HG03432 (cell line): ENCODE measurements at regions not wholly inside any gene's neighbourhood (a gene's known extent, or its start where the extent isn't known, plus 50 kb on each side); places are given as distances from the start of the nearest gene placed in this dataset.
"Not testable (repeated sequence)": the region's sequence is repeated elsewhere in the genome, so short reads cannot be mapped to it uniquely, and the experiment has no call there.

Experiments
- ATAC-seq: cut with Tn5 transposase; IDR thresholded peaks from one replicate; pipeline ENCODE4 v1.9.1; 2021; ENCODE audit warnings: mild to moderate bottlenecking, moderate library complexity; ENCODE audit not compliant: unreplicated experiment

DNA sequence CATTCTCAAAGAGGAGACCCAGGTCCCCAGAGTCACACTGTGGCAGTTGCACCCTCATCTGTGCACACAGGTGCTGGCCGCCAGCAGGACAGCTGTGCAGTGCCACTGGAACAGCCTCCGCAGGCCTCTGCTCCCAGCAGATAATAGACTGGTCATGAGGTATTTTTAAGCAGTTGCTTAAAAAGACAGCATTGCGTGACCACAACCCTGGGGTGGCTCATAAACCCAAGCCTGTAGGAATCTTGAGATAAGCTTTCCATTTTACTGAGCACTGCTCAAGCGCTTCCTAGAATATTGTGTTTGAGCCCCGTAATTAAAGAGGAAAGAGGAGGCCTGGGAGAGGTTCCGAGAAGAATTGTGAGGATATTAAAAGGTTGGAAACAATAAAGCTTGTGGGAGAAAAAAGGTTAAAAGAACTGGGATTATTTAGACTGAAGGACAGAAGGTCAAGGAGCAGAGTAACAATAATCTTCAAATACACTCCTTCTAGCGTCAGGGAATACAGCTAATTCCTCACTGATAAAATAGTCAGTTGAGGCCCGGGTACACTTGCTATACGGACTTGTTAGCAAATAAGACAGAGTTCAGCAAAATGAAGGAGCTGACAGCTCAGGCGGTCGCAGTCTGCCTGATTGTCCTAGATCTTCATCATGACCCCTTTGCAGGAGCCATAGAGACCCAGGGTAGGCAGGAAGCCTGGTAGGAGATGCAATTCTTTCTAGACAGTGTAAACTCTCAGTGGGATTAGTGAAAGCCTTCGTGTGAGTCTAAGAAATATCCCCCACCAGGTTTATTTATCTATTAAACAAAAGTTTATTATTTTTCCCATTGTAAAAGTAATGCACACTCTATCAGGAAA lies 86.2 kb upstream of the KIT start:
- ATAC-seq, result no peak

DNA sequence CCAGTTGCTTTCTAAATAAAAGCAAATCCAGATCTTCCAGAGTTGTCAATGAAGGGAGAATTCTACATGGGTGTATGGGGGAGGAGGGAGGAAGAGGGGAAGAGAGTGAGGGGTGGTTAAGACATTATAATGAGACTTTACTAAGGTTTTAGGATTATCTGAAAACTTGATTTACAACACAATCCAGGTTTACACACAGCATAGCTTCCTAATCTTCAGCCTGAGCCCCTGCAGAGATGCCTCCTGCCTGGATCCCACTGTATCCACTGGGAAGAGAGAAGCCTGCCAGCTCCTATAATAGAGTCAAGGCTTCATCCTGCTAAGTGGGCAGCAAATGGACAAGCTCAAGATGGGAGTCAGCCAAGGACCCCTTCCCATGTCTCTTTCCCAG lies 85.6 kb upstream of the KIT start:
- no peak for ATAC-seq

DNA sequence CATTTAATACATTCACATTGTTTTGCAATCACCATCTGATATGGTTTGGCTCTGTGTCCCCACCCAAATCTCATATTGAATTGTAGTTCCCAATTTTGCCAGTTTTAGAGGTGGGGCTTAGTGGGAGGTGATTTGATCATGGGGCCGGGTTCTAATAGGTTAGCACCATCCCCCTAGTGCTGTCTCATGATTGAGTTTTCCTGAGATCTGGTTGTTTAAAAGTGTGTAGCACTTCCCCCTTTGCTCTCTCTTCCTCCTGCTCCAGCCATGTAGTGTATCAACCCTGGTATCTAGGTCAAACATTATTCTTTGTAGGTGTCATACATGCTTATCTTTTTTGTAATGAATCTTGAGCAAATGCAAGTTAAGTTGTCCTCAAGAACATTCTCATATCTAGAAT lies 83.3 kb upstream of the KIT start:
- no peak for ATAC-seq

DNA sequence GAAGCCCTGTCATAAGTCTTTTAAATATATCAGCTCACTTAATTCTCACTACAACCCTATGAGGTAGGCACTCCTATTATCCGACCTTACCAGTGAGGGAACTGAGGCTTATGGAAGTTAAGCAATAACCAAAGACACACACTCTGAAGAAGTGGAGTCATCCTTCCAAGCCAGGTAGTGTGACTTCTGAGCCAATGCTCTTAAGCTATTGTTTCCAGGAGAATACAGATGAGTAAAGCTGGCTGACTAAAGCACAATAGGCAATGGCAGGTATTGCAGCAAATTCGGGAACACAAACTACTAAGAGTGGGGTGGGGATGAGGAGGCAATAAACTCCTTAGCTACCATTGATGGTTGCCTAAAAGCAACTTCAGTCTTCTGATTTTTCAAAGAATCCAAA lies 81.8 kb upstream of the KIT start:
- no peak for ATAC-seq

DNA sequence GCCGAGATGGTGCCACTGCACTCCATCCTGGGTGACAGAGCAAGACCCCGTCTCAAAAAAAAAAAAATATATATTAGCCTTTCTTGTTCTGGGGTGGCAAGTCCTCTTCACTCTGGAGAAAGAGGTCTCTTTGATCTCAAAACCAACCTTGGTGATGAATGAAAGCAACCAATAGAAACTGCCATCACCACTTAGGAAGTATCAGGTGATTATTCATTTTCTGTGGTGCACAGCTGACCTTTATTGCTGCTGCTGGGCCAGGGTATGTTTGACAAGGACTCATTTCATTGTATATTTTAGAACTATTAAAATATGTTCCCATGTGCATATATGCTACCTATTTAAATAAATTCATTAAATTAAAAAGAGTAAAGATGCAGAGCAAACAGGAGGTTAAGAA lies 76.0 kb upstream of the KIT start:
- ATAC-seq, result no peak

DNA sequence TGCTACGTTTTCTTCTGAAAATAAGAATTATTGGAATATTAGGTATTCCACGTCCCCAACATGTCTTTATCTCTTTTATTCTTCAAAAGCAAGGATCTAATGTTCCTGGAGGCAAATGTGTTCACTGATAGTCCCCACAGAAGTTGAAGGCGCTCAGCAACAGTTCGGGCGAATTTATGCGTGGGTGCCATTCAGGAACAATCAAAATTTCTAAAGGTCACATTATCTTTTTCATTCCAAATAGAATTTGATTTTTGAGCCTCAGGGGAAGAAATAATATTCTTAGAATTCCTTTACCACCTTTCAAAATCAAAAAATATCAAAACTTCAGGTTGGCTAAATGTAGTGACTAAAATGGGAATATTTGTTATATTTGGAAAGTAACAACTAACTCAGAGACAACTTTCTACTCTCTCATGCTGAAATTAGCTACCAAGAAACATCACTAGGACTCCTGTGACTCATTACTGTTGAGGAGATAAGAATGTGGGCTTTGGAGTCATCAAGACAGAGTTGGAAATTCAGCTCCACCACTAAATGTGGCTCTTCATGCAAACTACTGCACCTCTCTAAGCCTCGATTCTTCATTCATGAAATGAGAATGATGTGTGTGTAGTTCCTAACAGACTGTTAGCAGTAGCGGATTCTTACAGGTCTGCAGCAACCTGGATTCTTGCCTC lies 72.3 kb upstream of the KIT start:
- ATAC-seq, result no peak

DNA sequence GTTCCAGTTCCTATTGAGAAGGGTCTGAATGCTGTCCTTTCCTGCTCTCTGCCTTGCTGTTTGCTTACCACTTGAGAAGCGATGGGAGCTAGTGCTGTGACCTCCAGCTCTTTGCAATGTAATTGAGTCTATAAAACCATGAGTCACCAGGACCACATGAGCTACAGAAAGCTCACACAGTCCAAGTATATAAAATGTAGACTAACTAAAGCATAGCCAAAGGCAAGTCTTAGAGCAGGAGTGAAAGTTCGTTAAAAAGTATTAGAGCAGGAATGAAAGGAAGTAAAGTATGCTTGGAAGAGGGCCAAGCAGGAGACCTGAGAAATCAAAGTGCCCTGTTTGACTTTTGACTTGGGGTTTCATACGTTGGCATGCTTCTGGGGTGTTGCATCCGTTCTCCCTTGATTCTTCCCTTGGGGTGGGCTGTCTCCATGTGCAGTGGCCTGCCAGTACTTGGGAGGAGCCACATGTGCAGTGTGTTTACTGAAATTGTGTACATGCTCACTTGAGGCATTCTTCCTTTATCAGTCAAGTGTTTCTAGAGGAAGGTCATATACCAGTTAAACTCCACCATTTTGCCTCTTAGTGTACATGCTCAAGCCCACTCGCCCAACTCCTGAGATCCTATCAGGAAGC lies 71.3 kb upstream of the KIT start:
- ATAC-seq, result no peak

DNA sequence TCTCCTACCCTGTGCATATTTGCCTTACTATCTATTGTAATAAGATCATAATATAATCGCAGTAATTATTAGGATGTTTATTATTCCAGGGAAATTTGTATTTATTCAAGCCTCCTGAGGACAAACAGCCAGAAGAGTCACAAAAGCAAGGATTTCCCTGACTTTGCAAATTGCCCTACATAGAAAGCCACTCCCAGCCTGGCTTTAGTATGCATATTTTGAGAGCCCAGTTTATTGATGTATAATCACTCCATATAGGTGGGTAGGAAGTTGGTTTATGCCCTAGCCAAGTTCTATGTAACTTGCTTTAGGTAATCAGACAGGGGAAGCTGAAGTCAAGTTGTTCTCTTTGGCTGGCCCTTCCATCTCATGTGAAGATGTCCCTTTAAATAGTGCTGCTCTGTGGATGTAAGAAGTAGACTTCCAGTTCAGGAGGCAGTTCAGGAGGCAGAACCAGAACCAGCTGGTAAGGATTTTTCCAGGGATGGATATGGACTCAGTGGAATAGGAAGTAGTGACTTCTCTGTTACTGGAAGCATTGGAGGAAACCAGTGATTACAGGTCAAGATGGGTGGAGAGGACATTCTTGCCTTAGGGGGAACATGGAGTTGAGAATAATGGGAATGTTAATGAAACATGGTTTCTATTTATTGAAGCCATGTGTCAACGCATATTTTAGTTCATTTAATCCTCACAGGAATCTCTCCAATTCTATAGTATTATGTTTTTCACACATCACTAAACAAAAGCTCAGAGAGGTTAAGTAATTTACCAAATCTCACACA lies 70.5 kb upstream of the KIT start:
- ATAC-seq, result no peak

DNA sequence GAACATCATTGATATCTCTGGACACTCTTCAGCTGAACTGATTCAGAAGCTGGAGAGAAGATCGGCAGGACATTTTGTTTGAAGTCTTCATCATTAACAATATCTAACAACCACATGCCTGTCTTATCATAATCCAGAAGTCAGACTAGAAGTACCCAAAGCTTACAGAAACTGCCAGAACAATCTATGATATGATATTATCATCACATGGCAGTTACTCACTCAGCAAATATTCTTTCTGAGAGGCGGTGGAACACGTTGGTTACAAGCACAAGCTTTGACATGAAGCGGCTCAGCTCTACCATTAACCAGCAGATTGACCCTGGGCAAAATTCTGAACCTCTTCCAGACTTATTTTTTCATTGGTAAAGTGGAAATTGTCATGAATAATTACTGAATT lies 69.4 kb upstream of the KIT start:
- ATAC-seq, result no peak

DNA sequence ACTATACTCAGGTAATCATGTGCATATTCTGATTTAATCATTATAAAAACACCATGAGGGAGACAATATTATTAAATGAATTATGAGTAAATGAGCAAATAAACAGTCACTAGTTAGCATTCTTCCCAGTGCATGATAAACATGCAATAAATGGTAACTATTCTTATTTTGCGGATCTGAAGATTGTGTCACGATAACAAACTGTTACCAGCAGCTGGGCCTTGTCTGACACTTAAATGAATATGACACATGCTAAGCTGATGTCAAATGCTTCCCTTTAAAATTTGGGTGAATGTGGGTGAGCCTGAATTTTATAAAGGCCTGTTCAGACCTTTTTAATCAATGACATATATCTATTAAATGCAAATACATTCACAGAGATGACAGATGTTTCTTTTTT lies 68.2 kb upstream of the KIT start:
- no peak for ATAC-seq

DNA sequence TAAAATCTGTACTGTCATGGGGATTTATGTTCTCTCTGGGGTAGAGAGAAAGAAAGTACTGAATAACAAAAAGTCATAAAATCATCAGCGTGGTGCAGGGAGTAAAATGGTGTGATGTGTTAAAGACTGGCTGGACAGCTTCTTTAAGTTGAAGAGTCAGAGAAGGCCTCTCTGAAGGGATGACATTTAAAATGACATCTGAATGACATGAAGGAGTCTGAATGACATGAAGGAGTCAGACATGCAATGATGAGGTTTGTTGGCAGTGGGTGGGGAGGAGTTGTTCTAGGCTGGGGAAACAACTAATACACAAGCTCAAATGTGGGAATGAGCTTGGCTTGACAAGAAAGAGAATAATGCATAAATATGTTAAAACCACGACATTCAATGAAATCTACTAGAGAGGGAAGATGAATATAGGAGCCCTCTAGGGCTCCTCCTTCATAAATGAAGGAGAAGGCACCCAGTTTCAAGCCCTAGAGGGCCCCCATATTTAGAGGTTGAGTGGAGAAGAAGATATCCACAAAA lies 63.9 kb upstream of the KIT start:
- no peak for ATAC-seq

DNA sequence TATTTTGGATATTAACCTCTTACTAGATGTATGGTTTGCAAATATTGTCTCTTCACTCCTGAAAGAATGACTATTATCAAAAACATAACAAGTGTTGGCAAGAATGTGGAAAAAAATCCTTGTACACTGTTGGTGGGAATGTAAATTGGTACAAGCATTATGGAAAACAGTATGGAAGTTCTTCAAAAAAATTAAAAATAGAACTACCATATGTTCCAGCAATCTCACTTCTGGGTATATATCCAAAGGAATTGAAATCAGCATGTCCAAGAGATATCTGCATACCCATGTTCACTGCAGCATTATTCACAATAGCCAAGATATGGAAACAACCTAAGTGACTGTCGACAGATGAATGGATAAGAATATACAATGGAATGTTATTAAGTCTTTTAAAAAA lies 61.6 kb upstream of the KIT start:
- ATAC-seq, result no peak

DNA sequence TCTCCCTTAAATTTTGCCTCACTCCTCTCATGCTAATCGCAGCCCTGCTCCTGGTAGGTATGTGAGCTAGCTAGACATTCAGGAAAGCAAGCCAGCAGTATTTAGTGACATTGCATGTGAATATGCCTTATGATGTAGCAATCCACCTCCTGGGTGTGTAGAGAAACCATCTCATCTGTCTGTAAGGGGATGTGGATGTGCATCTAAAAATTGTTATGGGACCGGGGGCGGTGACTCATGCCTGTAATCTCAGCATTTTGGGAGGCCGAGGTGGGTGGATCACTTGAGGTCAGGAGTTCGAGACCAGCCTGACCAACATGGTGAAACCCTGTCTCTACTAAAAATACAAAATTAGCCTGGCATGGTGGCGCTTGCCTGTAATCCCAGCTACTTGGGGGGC lies 60.1 kb upstream of the KIT start:
- not testable (repeated sequence) for ATAC-seq

DNA sequence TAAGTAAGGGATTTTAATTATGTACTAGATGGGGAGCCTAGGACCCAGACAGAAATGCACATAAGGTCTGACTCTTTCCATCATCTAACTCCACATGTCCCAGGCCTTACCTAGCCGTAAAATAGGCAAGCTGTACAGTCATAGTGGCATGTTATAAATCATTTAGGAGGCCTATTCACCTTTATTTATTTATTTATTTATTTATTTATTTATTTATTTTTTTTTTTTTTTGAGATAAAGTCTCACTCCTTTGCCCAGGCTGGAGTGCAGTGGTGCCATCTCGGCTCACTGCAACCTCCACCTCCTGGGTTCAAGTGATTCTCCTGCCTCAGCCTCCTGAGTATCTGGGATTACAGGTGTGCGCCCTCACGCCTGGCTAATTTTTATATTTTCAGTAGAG lies 55.6 kb upstream of the KIT start:
- not testable (repeated sequence) for ATAC-seq

DNA sequence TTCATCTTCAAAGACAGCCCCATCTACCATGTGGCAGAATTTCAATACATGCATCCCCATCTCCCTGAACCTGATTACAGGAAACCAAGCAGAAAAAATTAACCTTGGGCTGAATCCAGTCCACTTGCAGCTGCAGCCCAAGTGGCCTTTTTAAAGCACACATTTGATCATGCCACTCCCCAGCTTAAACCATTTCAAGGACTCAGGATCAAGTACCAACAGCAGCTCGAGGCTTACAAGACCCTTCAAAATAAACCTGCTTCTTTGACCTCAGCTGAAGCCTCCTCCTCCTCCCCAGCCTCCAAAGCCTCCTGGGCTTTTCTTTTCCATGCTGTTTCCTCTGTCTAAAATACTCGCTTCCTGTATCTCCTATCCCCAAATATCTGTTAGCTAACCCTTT lies 50.7 kb upstream of the KIT start:
- ATAC-seq, result no peak

DNA sequence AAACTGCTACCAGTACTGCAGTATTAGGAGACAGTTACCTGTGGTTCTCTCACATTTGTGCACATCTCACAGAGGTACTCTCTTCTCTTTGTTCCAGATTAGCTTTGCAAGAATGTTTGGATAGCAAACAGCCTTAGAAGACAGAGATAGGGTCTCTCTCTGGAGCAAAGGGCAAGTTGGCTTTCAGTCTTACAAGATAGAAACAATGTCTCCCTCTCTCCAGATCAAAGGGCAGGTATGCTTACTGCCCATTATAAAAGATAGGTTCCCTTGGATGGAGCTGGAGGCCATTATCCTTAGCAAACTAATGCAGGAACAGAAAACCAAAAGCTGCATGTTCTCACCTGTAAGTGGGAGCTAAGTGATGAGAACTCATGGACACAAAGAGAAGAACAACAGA lies 50.2 kb upstream of the KIT start:
- no peak for ATAC-seq
